HEK293T (cell line): ENCODE measurements at regions not wholly inside any gene's neighbourhood (a gene's known extent, or its start where the extent isn't known, plus 50 kb on each side); places are given as distances from the start of the nearest gene placed in this dataset.

Source experiments
- BHLHE40 ChIP-seq: fragments of 450-650 bp; IDR thresholded peaks from 2 replicates; pipeline ENCODE4 v1.6.1; 2016; ENCODE audit warnings: mild to moderate bottlenecking, moderate library complexity, borderline replicate concordance
- ELF4 ChIP-seq: fragments of 450-650 bp; IDR thresholded peaks from 2 replicates; pipeline ENCODE4 v1.6.1; 2017; ENCODE audit warnings: antibody characterized with exemption
- FOXA1 ChIP-seq: fragments of 450-650 bp; IDR thresholded peaks from 2 replicates; pipeline ENCODE4 v1.6.1; 2016; ENCODE audit warnings: mild to moderate bottlenecking
- FOXK2 ChIP-seq: fragments of 450-650 bp; IDR thresholded peaks from 2 replicates; pipeline ENCODE4 v1.6.1; 2016; ENCODE audit warnings: mild to moderate bottlenecking
- FOXM1 ChIP-seq: fragments of 450-650 bp; IDR thresholded peaks from 2 replicates; pipeline ENCODE4 v1.6.1; 2017; ENCODE audit warnings: mild to moderate bottlenecking, borderline replicate concordance
- NFRKB ChIP-seq: fragments of 450-650 bp; IDR thresholded peaks from 2 replicates; pipeline ENCODE4 v1.6.1; 2016; ENCODE audit warnings: mild to moderate bottlenecking, moderate library complexity
- SP1 ChIP-seq: fragments of 450-650 bp; IDR thresholded peaks from 2 replicates; pipeline ENCODE4 v1.6.1; 2017
- SUZ12 ChIP-seq: fragments of 450-650 bp; IDR thresholded peaks from 2 replicates; pipeline ENCODE4 v1.6.1; 2016; ENCODE audit warnings: mild to moderate bottlenecking
- TARDBP ChIP-seq: fragments of 450-650 bp; IDR thresholded peaks from 2 replicates; pipeline ENCODE4 v1.6.1; 2016
- ZNF384 ChIP-seq: fragments of 450-650 bp; IDR thresholded peaks from 2 replicates; pipeline ENCODE4 v1.6.1; 2016

DNA sequence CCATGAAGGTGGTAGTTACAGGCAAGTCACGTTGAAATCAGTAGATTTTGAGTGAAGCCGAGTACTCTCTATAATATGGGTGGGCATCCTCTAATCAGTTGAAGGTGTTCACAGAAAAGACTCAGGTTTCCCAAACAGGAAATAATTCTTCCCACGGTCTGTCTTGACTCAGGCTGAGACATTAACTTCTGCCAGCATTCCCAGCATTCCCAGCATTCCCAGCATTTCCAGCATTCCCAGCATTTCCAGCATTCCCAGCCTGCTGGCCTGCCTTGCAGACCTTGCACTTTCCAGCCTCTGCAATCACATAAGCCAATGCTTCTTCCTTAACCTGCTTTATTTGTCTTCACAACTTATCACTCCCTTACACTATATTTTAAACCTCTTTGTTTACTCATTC lies 542.3 kb upstream of the ROBO2 start:
- TF ChIP-seq NFRKB: no peak
- TF ChIP-seq SP1: no peak
- no peak for TF ChIP-seq BHLHE40
- no peak for TF ChIP-seq ZNF384
- TF ChIP-seq SUZ12: no peak
- no peak for TF ChIP-seq FOXK2
- no peak for TF ChIP-seq FOXM1
- no peak for TF ChIP-seq ELF4
- TF ChIP-seq TARDBP: no peak
- TF ChIP-seq FOXA1: no peak
